Smooth muscle cell (in vitro differentiated cells): ENCODE measurements at regions not wholly inside any gene's neighbourhood (a gene's known extent, or its start where the extent isn't known, plus 50 kb on each side); places are given as distances from the start of the nearest gene placed in this dataset.

Source experiments
- DNase-seq: peaks from one replicate; lab custom pipeline; 2025; ENCODE audit not compliant: unreplicated experiment; lab: John Stamatoyannopoulos, UW
- H2AFZ ChIP-seq: fragments of 200-600 bp; sonication (generic); 2 replicates; pipeline ENCODE4 v1.6.0; 2016; ENCODE audit warnings: antibody characterized with exemption, low read depth, mild to moderate bottlenecking
- H3F3A ChIP-seq: fragments of 200-600 bp; sonication (generic); 2 replicates; pipeline ENCODE4 v1.6.0; 2017; ENCODE audit warnings: antibody characterized with exemption, low read depth
- H3K27ac ChIP-seq: fragments of 200-600 bp; sonication (generic); 2 replicates; pipeline ENCODE4 v1.5.1; 2016; ENCODE audit warnings: low read depth, mild to moderate bottlenecking
- H3K27me3 ChIP-seq: fragments of 200-600 bp; sonication (generic); 2 replicates; pipeline ENCODE4 v1.6.1; 2016; ENCODE audit warnings: low read depth, mild to moderate bottlenecking
- H3K36me3 ChIP-seq: fragments of 200-600 bp; sonication (generic); 2 replicates; pipeline ENCODE4 v1.5.1; 2016; ENCODE audit warnings: low read depth
- H3K4me1 ChIP-seq: fragments of 200-600 bp; sonication (generic); 2 replicates; pipeline ENCODE4 v1.5.1; 2016; ENCODE audit warnings: low read depth
- H3K4me2 ChIP-seq: fragments of 200-600 bp; sonication (generic); 2 replicates; pipeline ENCODE4 v1.6.0; 2016; ENCODE audit warnings: mild to moderate bottlenecking
- H3K4me3 ChIP-seq: fragments of 200-600 bp; sonication (generic); 2 replicates; pipeline ENCODE4 v1.5.1; 2016; ENCODE audit warnings: mild to moderate bottlenecking
- H3K79me2 ChIP-seq: fragments of 200-600 bp; sonication (generic); 2 replicates; pipeline ENCODE4 v1.6.0; 2016; ENCODE audit warnings: low read depth, mild to moderate bottlenecking
- H3K9ac ChIP-seq: fragments of 200-600 bp; sonication (generic); 2 replicates; pipeline ENCODE4 v1.6.0; 2016; ENCODE audit warnings: low read depth
- H3K9me3 ChIP-seq: fragments of 200-600 bp; sonication (generic); replicated peaks from 2 replicates; pipeline ENCODE4 v1.5.1; 2016; ENCODE audit warnings: low read depth
- H4K20me1 ChIP-seq: fragments of 200-600 bp; sonication (generic); 2 replicates; pipeline ENCODE4 v1.6.0; 2016; ENCODE audit warnings: low read depth
- CTCF ChIP-seq: fragments of 200-600 bp; sonication (generic); IDR thresholded peaks from 2 replicates; pipeline ENCODE4 v1.5.1; 2017; ENCODE audit warnings: borderline replicate concordance, mild to moderate bottlenecking, antibody characterized with exemption; ENCODE audit not compliant: insufficient read depth, poor library complexity, severe bottlenecking
- WGBS: methylation state at CpG from one replicate; pipeline ENCODE4 v1.1.7; 2016; ENCODE audit warnings: low lambda C conversion rate; 5-methylcytosine and 5-hydroxymethylcytosine counted together

GRCh38 chr4:19063662-19064061, 1042.1 kb upstream of the LCORL start:
- Histone ChIP-seq H4K20me1 (no peaks in the 10 kb centered on the region), H3K79me2 (no peaks in the 10 kb centered on the region), H3F3A (no peaks in the 10 kb centered on the region), H2AFZ (no peak overlapping the region), H3K4me1 (no peaks in the 10 kb centered on the region), H3K4me3 (no peak overlapping the region), H3K27me3 (no peaks in the 10 kb centered on the region), H3K27ac (no peak overlapping the region), H3K36me3 (no peaks in the 10 kb centered on the region), H3K4me2 (no peak overlapping the region), H3K9ac (no peak overlapping the region), H3K9me3 (no peaks in the 10 kb centered on the region)
- no peak for TF ChIP-seq CTCF
- 89% methylated on average over 5 of the region's 5 CpGs for WGBS
- DNase-seq, result no peak

- Histone ChIP-seq H3K27ac (no peak overlapping the region), H3F3A (no peaks in the 10 kb centered on the region), H3K79me2 (no peaks in the 10 kb centered on the region), H4K20me1 (no peaks in the 10 kb centered on the region), H3K4me1 (no peaks in the 10 kb centered on the region), H3K4me2 (no peak overlapping the region), H3K9me3 (no peaks in the 10 kb centered on the region), H3K9ac (no peak overlapping the region), H2AFZ (no peak overlapping the region), H3K4me3 (no peak overlapping the region), H3K27me3 (no peaks in the 10 kb centered on the region), H3K36me3 (no peaks in the 10 kb centered on the region)
- TF ChIP-seq CTCF, result no peak
- no peak for DNase-seq
- 92% methylated on average over 1 of the region's 1 CpG for WGBS
Measured at GRCh38 chr4:19054916-19055315, 1033.4 kb upstream of the LCORL start.

- peak overlapping the region; percentile 17 for H2AFZ ChIP-seq
- H3K79me2 ChIP-seq, result no peaks in the 10 kb centered on the region
- no peak overlapping the region for H3K4me3 ChIP-seq
- no peaks in the 10 kb centered on the region for H3K36me3 ChIP-seq
- DNase-seq, result no peak
- H3K4me1 ChIP-seq, result no peaks in the 10 kb centered on the region
- no peak for TF ChIP-seq CTCF
- no peak overlapping the region for H3K4me2 ChIP-seq
- no peaks in the 10 kb centered on the region for H3K27me3 ChIP-seq
- no peaks in the 10 kb centered on the region for H3F3A ChIP-seq
- no peak overlapping the region for H3K9ac ChIP-seq
- H4K20me1 ChIP-seq, result no peaks in the 10 kb centered on the region
- 50% methylated on average over 5 of the region's 5 CpGs for WGBS
- no peaks in the 10 kb centered on the region for H3K9me3 ChIP-seq
- H3K27ac ChIP-seq, result no peak overlapping the region
Measured at GRCh38 chr4:19051831-19052230, 1030.3 kb upstream of the LCORL start.

GRCh38 chr4:19047279-19047880, 1025.8 kb upstream of the LCORL start:
- H3K4me1 ChIP-seq, result no peaks in the 10 kb centered on the region
- WGBS, result 77% methylated on average over 2 of the region's 2 CpGs
- DNase-seq, result no peak
- no peaks in the 10 kb centered on the region for H4K20me1 ChIP-seq
- H3K4me2 ChIP-seq, result peak overlapping the region; percentile 35
- no peaks in the 10 kb centered on the region for H3K9me3 ChIP-seq
- no peak overlapping the region for H3K27ac ChIP-seq
- no peaks in the 10 kb centered on the region for H3K27me3 ChIP-seq
- no peak overlapping the region for H3K9ac ChIP-seq
- no peaks in the 10 kb centered on the region for H3F3A ChIP-seq
- no peaks in the 10 kb centered on the region for H3K36me3 ChIP-seq
- H3K4me3 ChIP-seq, result no peak overlapping the region
- TF ChIP-seq CTCF, result no peak
- H2AFZ ChIP-seq, result no peak overlapping the region
- H3K79me2 ChIP-seq, result no peaks in the 10 kb centered on the region
